M059J (cell line): ENCODE measurements at regions not wholly inside any gene's neighbourhood (a gene's known extent, or its start where the extent isn't known, plus 50 kb on each side); places are given as distances from the start of the nearest gene placed in this dataset.
"Not testable (repeated sequence)": the region's sequence is repeated elsewhere in the genome, so short reads cannot be mapped to it uniquely, and the experiment has no call there.

ENCODE experiments used
- DNase-seq: peaks from one replicate; pipeline ENCODE4 v3.0.0-alpha.2; 2012; ENCODE audit warnings: low read depth

GRCh38 chr5:28929366-28929765 is 1891.0 kb upstream of the CDH9 start:
- DNase-seq: not testable (repeated sequence)

GRCh38 chr5:28928327-28928790 is 1890.0 kb upstream of the CDH9 start:
- not testable (repeated sequence) for DNase-seq

GRCh38 chr5:28927559-28928326 is 1889.4 kb upstream of the CDH9 start:
- no peak for DNase-seq

- no peak for DNase-seq
These were observed 1888.0 kb upstream of the CDH9 start for GRCh38 chr5:28926422-28926821.

GRCh38 chr5:28917631-28918030 is 1879.2 kb upstream of the CDH9 start:
- DNase-seq: no peak

GRCh38 chr5:28914297-28914696 is 1875.9 kb upstream of the CDH9 start:
- no peak for DNase-seq

GRCh38 chr5:28903643-28904042 is 1865.3 kb upstream of the CDH9 start:
- no peak for DNase-seq

GRCh38 chr5:28896949-28897348 is 1858.6 kb upstream of the CDH9 start:
- no peak for DNase-seq

GRCh38 chr5:28880936-28881335 is 1842.5 kb upstream of the CDH9 start:
- DNase-seq: no peak

- DNase-seq: no peak
These were observed 1838.7 kb upstream of the CDH9 start for GRCh38 chr5:28877050-28877449.

GRCh38 chr5:28864006-28864405 is 1825.6 kb upstream of the CDH9 start:
- no peak for DNase-seq

GRCh38 chr5:28862860-28863196 is 1824.4 kb upstream of the CDH9 start:
- DNase-seq: no peak

GRCh38 chr5:28862137-28862859 is 1823.9 kb upstream of the CDH9 start:
- DNase-seq: no peak

- no peak for DNase-seq
These were observed 1817.2 kb upstream of the CDH9 start for GRCh38 chr5:28855626-28856025.

- peak; percentile 10 for DNase-seq
These were observed 1812.0 kb upstream of the CDH9 start for GRCh38 chr5:28850320-28850921.

GRCh38 chr5:28831042-28831441 is 1792.7 kb upstream of the CDH9 start:
- DNase-seq: no peak

- DNase-seq: no peak
These were observed 1784.8 kb upstream of the CDH9 start for GRCh38 chr5:28823231-28823630.

GRCh38 chr5:28822071-28822470 is 1783.7 kb upstream of the CDH9 start:
- DNase-seq: no peak

- peak; percentile 4 for DNase-seq
These were observed 1772.4 kb upstream of the CDH9 start for GRCh38 chr5:28810751-28811136.

- DNase-seq: no peak
These were observed 1771.7 kb upstream of the CDH9 start for GRCh38 chr5:28809811-28810750.

- no peak for DNase-seq
These were observed 1770.8 kb upstream of the CDH9 start for GRCh38 chr5:28808967-28809810.
